ENCODE measurements at regions not wholly inside any gene's neighbourhood (a gene's known extent, or its start where the extent isn't known, plus 50 kb on each side); places are given as distances from the start of the nearest gene placed in this dataset.

DNA sequence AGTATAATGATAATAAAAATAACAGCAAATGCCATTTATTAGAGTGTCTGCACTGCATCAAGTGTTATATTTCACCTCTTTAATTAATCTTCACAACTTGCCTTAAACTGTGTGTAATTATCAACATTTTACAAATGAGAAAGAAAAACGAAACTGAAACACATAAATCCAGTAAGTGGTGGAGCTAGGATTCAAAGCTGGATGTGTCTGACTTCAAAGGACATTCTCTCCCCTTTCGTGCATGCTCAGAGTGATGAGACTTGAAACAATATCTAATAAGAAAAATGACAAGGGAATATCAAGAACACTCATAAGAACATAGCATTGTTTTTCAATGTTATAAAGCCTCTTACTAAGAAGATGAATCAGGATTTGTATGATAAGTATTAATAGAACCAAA lies 78.8 kb downstream of the DUSP6 start:
- TF ChIP-seq, protein P1, sequence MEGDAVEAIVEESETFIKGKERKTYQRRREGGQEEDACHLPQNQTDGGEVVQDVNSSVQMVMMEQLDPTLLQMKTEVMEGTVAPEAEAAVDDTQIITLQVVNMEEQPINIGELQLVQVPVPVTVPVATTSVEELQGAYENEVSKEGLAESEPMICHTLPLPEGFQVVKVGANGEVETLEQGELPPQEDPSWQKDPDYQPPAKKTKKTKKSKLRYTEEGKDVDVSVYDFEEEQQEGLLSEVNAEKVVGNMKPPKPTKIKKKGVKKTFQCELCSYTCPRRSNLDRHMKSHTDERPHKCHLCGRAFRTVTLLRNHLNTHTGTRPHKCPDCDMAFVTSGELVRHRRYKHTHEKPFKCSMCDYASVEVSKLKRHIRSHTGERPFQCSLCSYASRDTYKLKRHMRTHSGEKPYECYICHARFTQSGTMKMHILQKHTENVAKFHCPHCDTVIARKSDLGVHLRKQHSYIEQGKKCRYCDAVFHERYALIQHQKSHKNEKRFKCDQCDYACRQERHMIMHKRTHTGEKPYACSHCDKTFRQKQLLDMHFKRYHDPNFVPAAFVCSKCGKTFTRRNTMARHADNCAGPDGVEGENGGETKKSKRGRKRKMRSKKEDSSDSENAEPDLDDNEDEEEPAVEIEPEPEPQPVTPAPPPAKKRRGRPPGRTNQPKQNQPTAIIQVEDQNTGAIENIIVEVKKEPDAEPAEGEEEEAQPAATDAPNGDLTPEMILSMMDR (IDR thresholded peaks at IDR 0.05), result no peak
- TF ChIP-seq POLR2A (IDR thresholded peaks at IDR 0.05), result no peak

Data from lower leg skin (tissue), 3 donors.